ENCODE measurements at regions not wholly inside any gene's neighbourhood (a gene's known extent, or its start where the extent isn't known, plus 50 kb on each side); places are given as distances from the start of the nearest gene placed in this dataset.

GRCh38 chr15:85925649-85926237 is 131.0 kb upstream of the KLHL25 start:
- no peak overlapping the region for H3K27ac ChIP-seq
- H3K9me3 ChIP-seq (ENCODE audit: low read depth, low read length): no peaks in the 10 kb centered on the region
- DNase-seq (ENCODE audit: low read depth, low spot score): no peak
- H3K9ac ChIP-seq (ENCODE audit: insufficient read length): no peak overlapping the region
- H3K36me3 ChIP-seq (ENCODE audit: insufficient read depth, low read length): no peaks in the 10 kb centered on the region
- no peak overlapping the region for H3K4me3 ChIP-seq
- no peak for TF ChIP-seq EZH2 (IDR thresholded peaks at IDR 0.05)
- no peak for TF ChIP-seq POLR2AphosphoS5 (IDR thresholded peaks at IDR 0.05; ENCODE audit: borderline replicate concordance, low read depth, low read length)
- no peak for TF ChIP-seq FOXP2 (optimal IDR thresholded peaks at IDR 0.05; ENCODE audit: control extremely low read depth, extremely low read length, insufficient read depth)

- TF ChIP-seq FOXP2 (optimal IDR thresholded peaks at IDR 0.05; ENCODE audit: control extremely low read depth, extremely low read length, insufficient read depth) (no peak), EZH2 (IDR thresholded peaks at IDR 0.05) (no peak), POLR2AphosphoS5 (IDR thresholded peaks at IDR 0.05; ENCODE audit: borderline replicate concordance, low read depth, low read length) (no peak)
- H3K9me3 ChIP-seq (ENCODE audit: low read depth, low read length): no peaks in the 10 kb centered on the region
- no peak for DNase-seq (ENCODE audit: low read depth, low spot score)
- H3K27ac ChIP-seq: no peak overlapping the region
- no peaks in the 10 kb centered on the region for H3K36me3 ChIP-seq (ENCODE audit: insufficient read depth, low read length)
- H3K4me3 ChIP-seq: no peak overlapping the region
- H3K9ac ChIP-seq (ENCODE audit: insufficient read length): no peak overlapping the region
Measured at GRCh38 chr15:85926834-85927233, 132.1 kb upstream of the KLHL25 start.

GRCh38 chr15:85927931-85928537 is 133.3 kb upstream of the KLHL25 start:
- Histone ChIP-seq H3K4me3 (no peak overlapping the region), H3K9me3 (ENCODE audit: low read depth, low read length) (no peaks in the 10 kb centered on the region), H3K36me3 (ENCODE audit: insufficient read depth, low read length) (no peaks in the 10 kb centered on the region), H3K9ac (ENCODE audit: insufficient read length) (no peak overlapping the region), H3K27ac (no peak overlapping the region)
- TF ChIP-seq FOXP2 (optimal IDR thresholded peaks at IDR 0.05; ENCODE audit: control extremely low read depth, extremely low read length, insufficient read depth) (no peak), EZH2 (IDR thresholded peaks at IDR 0.05) (no peak), POLR2AphosphoS5 (IDR thresholded peaks at IDR 0.05; ENCODE audit: borderline replicate concordance, low read depth, low read length) (no peak)
- DNase-seq (ENCODE audit: low read depth, low spot score): no peak

- no peak overlapping the region for H3K4me3 ChIP-seq
- H3K36me3 ChIP-seq (ENCODE audit: insufficient read depth, low read length): no peaks in the 10 kb centered on the region
- no peak overlapping the region for H3K27ac ChIP-seq
- no peak for TF ChIP-seq FOXP2 (optimal IDR thresholded peaks at IDR 0.05; ENCODE audit: control extremely low read depth, extremely low read length, insufficient read depth)
- TF ChIP-seq EZH2 (IDR thresholded peaks at IDR 0.05): no peak
- TF ChIP-seq POLR2AphosphoS5 (IDR thresholded peaks at IDR 0.05; ENCODE audit: borderline replicate concordance, low read depth, low read length): no peak
- H3K9me3 ChIP-seq (ENCODE audit: low read depth, low read length): no peaks in the 10 kb centered on the region
- DNase-seq (ENCODE audit: low read depth, low spot score): no peak
- no peak overlapping the region for H3K9ac ChIP-seq (ENCODE audit: insufficient read length)
Measured at GRCh38 chr15:85929786-85930185, 135.1 kb upstream of the KLHL25 start.

GRCh38 chr15:85932391-85932790 is 137.7 kb upstream of the KLHL25 start:
- Histone ChIP-seq H3K36me3 (ENCODE audit: insufficient read depth, low read length) (no peaks in the 10 kb centered on the region), H3K4me3 (no peak overlapping the region), H3K27ac (no peak overlapping the region), H3K9ac (ENCODE audit: insufficient read length) (no peak overlapping the region), H3K9me3 (ENCODE audit: low read depth, low read length) (no peaks in the 10 kb centered on the region)
- TF ChIP-seq POLR2AphosphoS5 (IDR thresholded peaks at IDR 0.05; ENCODE audit: borderline replicate concordance, low read depth, low read length) (no peak), FOXP2 (optimal IDR thresholded peaks at IDR 0.05; ENCODE audit: control extremely low read depth, extremely low read length, insufficient read depth) (no peak), EZH2 (IDR thresholded peaks at IDR 0.05) (no peak)
- no peak for DNase-seq (ENCODE audit: low read depth, low spot score)

- Histone ChIP-seq H3K9ac (ENCODE audit: insufficient read length) (no peak overlapping the region), H3K4me3 (no peak overlapping the region), H3K36me3 (ENCODE audit: insufficient read depth, low read length) (no peaks in the 10 kb centered on the region), H3K9me3 (ENCODE audit: low read depth, low read length) (no peaks in the 10 kb centered on the region), H3K27ac (no peak overlapping the region)
- DNase-seq (ENCODE audit: low read depth, low spot score): no peak
- TF ChIP-seq POLR2AphosphoS5 (IDR thresholded peaks at IDR 0.05; ENCODE audit: borderline replicate concordance, low read depth, low read length) (no peak), FOXP2 (optimal IDR thresholded peaks at IDR 0.05; ENCODE audit: control extremely low read depth, extremely low read length, insufficient read depth) (no peak), EZH2 (IDR thresholded peaks at IDR 0.05) (no peak)
Measured at GRCh38 chr15:85934691-85935090, 140.0 kb upstream of the KLHL25 start.

GRCh38 chr15:85935182-85935581 is 140.5 kb upstream of the KLHL25 start:
- Histone ChIP-seq H3K36me3 (ENCODE audit: insufficient read depth, low read length) (no peaks in the 10 kb centered on the region), H3K9ac (ENCODE audit: insufficient read length) (no peak overlapping the region), H3K27ac (no peak overlapping the region), H3K4me3 (no peak overlapping the region), H3K9me3 (ENCODE audit: low read depth, low read length) (no peaks in the 10 kb centered on the region)
- TF ChIP-seq FOXP2 (optimal IDR thresholded peaks at IDR 0.05; ENCODE audit: control extremely low read depth, extremely low read length, insufficient read depth) (no peak), EZH2 (IDR thresholded peaks at IDR 0.05) (no peak), POLR2AphosphoS5 (IDR thresholded peaks at IDR 0.05; ENCODE audit: borderline replicate concordance, low read depth, low read length) (no peak)
- no peak for DNase-seq (ENCODE audit: low read depth, low spot score)

GRCh38 chr15:85937661-85938060 is 142.0 kb upstream of the AGBL1 start:
- Histone ChIP-seq H3K4me3 (no peak overlapping the region), H3K36me3 (ENCODE audit: insufficient read depth, low read length) (no peaks in the 10 kb centered on the region), H3K27ac (no peak overlapping the region), H3K9me3 (ENCODE audit: low read depth, low read length) (no peaks in the 10 kb centered on the region), H3K9ac (ENCODE audit: insufficient read length) (no peak overlapping the region)
- TF ChIP-seq FOXP2 (optimal IDR thresholded peaks at IDR 0.05; ENCODE audit: control extremely low read depth, extremely low read length, insufficient read depth) (no peak), POLR2AphosphoS5 (IDR thresholded peaks at IDR 0.05; ENCODE audit: borderline replicate concordance, low read depth, low read length) (no peak), EZH2 (IDR thresholded peaks at IDR 0.05) (no peak)
- DNase-seq (ENCODE audit: low read depth, low spot score): no peak

Data from SK-N-MC (cell line).